Fibroblast of lung (primary cell): ENCODE measurements at regions not wholly inside any gene's neighbourhood (a gene's known extent, or its start where the extent isn't known, plus 50 kb on each side); places are given as distances from the start of the nearest gene placed in this dataset.

ENCODE experiments used
- CTCF ChIP-seq, 2 donors: IDR thresholded peaks in 1 of 2; conservative IDR thresholded peaks in 1 of 2; 1 replicate in 1 of 2; 2 replicates in 1 of 2; pipeline ENCODE4 v1.5.1; 2011 to 2012; ENCODE audit warnings: low read length in 2 of 2, control low read depth in 1 of 2, inconsistent platforms in 1 of 2, low read depth in 1 of 2, mild to moderate bottlenecking in 1 of 2
- EZH2 ChIP-seq: IDR thresholded peaks from 2 replicates; pipeline ENCODE4 v1.5.1; 2012; ENCODE audit warnings: low read length, control low read depth, mild to moderate bottlenecking; ENCODE audit errors: missing control alignments

- no peak for TF ChIP-seq EZH2
- no peak for TF ChIP-seq CTCF (conservative IDR thresholded peaks at IDR 0.05 in 1 of 2, IDR thresholded peaks at IDR 0.05 in 1 of 2; ENCODE audit: low read depth in 1 of 2, low read length in 2 of 2)
Measured at GRCh38 chr20:7689151-7689550, 251.1 kb downstream of the HAO1 start.
